Activated T-helper 2 cell treated with anti-CD3 and anti-CD28 coated beads, Interferon-gamma antibody, Interleukin-2, Interleukin-4, amounts not matched to agents 10 μg/mL and 5 μg/mL and 100 μg/mL, durations not matched to agents 14 hours and 24 hours and 36 hours (primary cell): ENCODE measurements at regions not wholly inside any gene's neighbourhood (a gene's known extent, or its start where the extent isn't known, plus 50 kb on each side); places are given as distances from the start of the nearest gene placed in this dataset.

Source experiments
- DNase-seq: peaks from one replicate; pipeline ENCODE4 v3.0.0; 2021; ENCODE audit warnings: low spot score
- H3K27ac Mint-ChIP-seq: one replicate; pipeline ENCODE4 v1.8.0; 2021; ENCODE audit warnings: mixed read lengths
- H3K27me3 Mint-ChIP-seq: one replicate; pipeline ENCODE4 v1.8.0; 2021; ENCODE audit warnings: low read depth, mixed read lengths
- H3K36me3 Mint-ChIP-seq: one replicate; pipeline ENCODE4 v1.8.0; 2021; ENCODE audit warnings: low read depth, mixed read lengths
- H3K4me1 Mint-ChIP-seq: one replicate; pipeline ENCODE4 v1.8.0; 2021; ENCODE audit warnings: low read depth, mixed read lengths
- H3K4me3 Mint-ChIP-seq: one replicate; pipeline ENCODE4 v1.8.0; 2021; ENCODE audit warnings: low read depth, mild to moderate bottlenecking, moderate library complexity, mixed read lengths
- H3K9me3 Mint-ChIP-seq: one replicate; pipeline ENCODE4 v1.8.0; 2021; ENCODE audit warnings: mixed read lengths
- intact Hi-C: fragments of 100-400 bp; cut with micrococcal nuclease; formaldehyde crosslinking; loops from one replicate; pipeline ENCODE4 v1.15.1; 2023

DNA sequence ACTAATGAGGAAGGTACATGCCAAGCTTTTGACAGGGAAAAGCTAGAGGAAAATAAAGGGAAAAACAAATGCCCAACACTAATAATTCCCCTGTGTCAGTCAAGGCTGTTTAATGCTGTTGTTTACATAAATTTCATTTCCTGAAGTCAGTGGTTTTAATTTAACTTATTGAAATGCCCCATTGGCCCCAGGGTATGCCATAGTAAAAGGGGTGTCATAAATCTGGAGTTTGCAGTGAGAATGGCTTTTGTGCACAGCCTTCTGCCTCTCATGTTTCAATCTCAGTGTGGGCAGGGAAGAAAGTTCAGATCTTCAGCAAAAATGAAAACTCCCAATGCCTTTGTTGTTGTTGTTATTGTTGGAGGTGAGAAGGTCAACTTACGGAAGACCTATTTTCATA, 550.1 kb upstream of the DCC start:
- H3K36me3 Mint-ChIP-seq, result no peaks in the 10 kb centered on the region
- no peak for DNase-seq
- H3K27ac Mint-ChIP-seq, result no peak overlapping the region
- no peaks in the 10 kb centered on the region for H3K4me1 Mint-ChIP-seq
- H3K4me3 Mint-ChIP-seq, result no peak overlapping the region
- no peaks in the 10 kb centered on the region for H3K27me3 Mint-ChIP-seq
- intact Hi-C loops, result no loop called here
- peaks cover 4% of the 10 kb centered on the region for H3K9me3 Mint-ChIP-seq

DNA sequence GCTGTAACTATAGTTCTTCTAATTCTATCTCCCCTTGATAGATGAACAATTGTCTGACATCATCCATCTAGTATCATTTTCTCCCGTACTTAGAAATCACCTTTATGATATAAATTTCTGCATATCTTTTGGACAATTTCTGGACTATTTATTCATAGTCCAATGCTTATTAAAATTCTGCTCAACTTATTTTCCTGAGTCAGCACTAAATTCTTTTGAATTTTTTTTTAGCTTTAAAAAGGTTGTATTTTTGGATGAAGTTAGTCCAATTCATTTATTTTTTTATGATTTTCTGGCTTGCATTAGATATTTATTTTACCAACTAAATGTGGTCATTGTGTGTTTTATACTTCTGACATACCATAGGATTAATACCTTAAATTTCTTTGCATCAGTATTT, 538.5 kb upstream of the DCC start:
- no peaks in the 10 kb centered on the region for H3K9me3 Mint-ChIP-seq
- no peak overlapping the region for H3K4me3 Mint-ChIP-seq
- H3K27me3 Mint-ChIP-seq, result no peaks in the 10 kb centered on the region
- no peak overlapping the region for H3K27ac Mint-ChIP-seq
- H3K36me3 Mint-ChIP-seq, result no peaks in the 10 kb centered on the region
- no peaks in the 10 kb centered on the region for H3K4me1 Mint-ChIP-seq
- intact Hi-C loops, result no loop called here
- DNase-seq, result no peak

GRCh38 chr18:51802569-51803428, 537.2 kb upstream of the DCC start:
- H3K4me3 Mint-ChIP-seq, result no peak overlapping the region
- no peaks in the 10 kb centered on the region for H3K27me3 Mint-ChIP-seq
- no peaks in the 10 kb centered on the region for H3K9me3 Mint-ChIP-seq
- H3K4me1 Mint-ChIP-seq, result no peaks in the 10 kb centered on the region
- H3K27ac Mint-ChIP-seq, result no peak overlapping the region
- no peaks in the 10 kb centered on the region for H3K36me3 Mint-ChIP-seq
- DNase-seq, result no peak
- intact Hi-C loops, result no loop called here

- Mint-ChIP-seq H3K27ac (no peak overlapping the region), H3K4me3 (no peak overlapping the region), H3K27me3 (no peaks in the 10 kb centered on the region), H3K36me3 (no peaks in the 10 kb centered on the region), H3K9me3 (no peaks in the 10 kb centered on the region), H3K4me1 (no peaks in the 10 kb centered on the region)
- intact Hi-C loops, result no loop called here
- DNase-seq, result no peak
Measured at GRCh38 chr18:51807336-51807735, 532.7 kb upstream of the DCC start.

DNA sequence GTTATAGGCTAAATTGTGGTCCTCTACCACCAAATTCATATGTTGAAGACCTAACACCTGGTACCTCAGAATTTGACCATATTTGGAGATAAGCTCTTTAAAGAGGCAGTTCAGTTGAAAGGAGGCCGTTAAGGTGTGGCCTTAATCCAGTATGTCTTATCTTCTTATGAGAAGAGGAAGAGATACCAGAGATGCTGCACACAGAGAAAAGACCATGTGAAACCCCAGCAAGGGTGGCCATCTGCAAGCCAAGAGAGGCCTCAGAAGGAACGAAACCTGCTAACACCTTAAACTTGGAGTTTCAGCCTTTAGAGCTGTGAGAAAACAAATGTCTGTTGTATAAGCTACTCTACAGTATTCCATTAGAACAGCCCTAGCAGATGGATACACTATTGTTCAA, 528.1 kb upstream of the DCC start:
- no peaks in the 10 kb centered on the region for H3K4me1 Mint-ChIP-seq
- no peak overlapping the region for H3K4me3 Mint-ChIP-seq
- H3K36me3 Mint-ChIP-seq, result no peaks in the 10 kb centered on the region
- H3K27ac Mint-ChIP-seq, result no peak overlapping the region
- no peaks in the 10 kb centered on the region for H3K9me3 Mint-ChIP-seq
- no peaks in the 10 kb centered on the region for H3K27me3 Mint-ChIP-seq
- intact Hi-C loops, result no loop called here
- no peak for DNase-seq

GRCh38 chr18:51813740-51814139, 526.3 kb upstream of the DCC start:
- no peak for DNase-seq
- no peaks in the 10 kb centered on the region for H3K36me3 Mint-ChIP-seq
- H3K4me3 Mint-ChIP-seq, result no peak overlapping the region
- intact Hi-C loops, result no loop called here
- no peak overlapping the region for H3K27ac Mint-ChIP-seq
- H3K9me3 Mint-ChIP-seq, result no peaks in the 10 kb centered on the region
- H3K27me3 Mint-ChIP-seq, result no peaks in the 10 kb centered on the region
- no peaks in the 10 kb centered on the region for H3K4me1 Mint-ChIP-seq

DNA sequence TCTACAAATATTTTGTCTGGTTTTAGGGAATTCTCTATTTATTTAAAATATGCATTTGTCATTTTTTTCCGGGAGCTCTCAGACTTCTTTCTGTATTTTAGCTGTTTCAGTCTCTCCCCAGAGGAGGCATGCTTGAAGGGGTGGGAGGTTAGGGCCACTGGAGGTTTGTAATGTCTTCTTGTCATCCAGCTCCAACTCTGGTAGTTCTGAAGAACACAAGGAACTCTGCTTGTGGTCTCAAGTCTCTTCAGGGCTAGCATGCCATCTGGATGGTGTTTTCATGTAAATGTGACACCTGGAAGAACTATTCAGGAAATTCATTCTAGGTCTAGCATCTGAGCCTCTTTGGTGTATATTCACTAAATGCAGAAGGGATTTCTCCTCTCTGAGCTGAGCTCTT, 518.4 kb upstream of the DCC start:
- Mint-ChIP-seq H3K27me3 (no peaks in the 10 kb centered on the region), H3K27ac (no peak overlapping the region), H3K4me1 (no peaks in the 10 kb centered on the region), H3K36me3 (no peaks in the 10 kb centered on the region), H3K9me3 (no peaks in the 10 kb centered on the region), H3K4me3 (no peak overlapping the region)
- no peak for DNase-seq
- intact Hi-C loops, result no loop called here

- intact Hi-C loops, result no loop called here
- Mint-ChIP-seq H3K4me1 (no peaks in the 10 kb centered on the region), H3K9me3 (peaks cover 6% of the 10 kb centered on the region), H3K4me3 (no peak overlapping the region), H3K36me3 (no peaks in the 10 kb centered on the region), H3K27me3 (no peaks in the 10 kb centered on the region), H3K27ac (no peak overlapping the region)
- DNase-seq, result no peak
Measured at GRCh38 chr18:51824746-51825145, 515.3 kb upstream of the DCC start.

GRCh38 chr18:51833850-51834249, 506.1 kb upstream of the DCC start:
- H3K27me3 Mint-ChIP-seq, result no peaks in the 10 kb centered on the region
- intact Hi-C loops, result no loop called here

DNA sequence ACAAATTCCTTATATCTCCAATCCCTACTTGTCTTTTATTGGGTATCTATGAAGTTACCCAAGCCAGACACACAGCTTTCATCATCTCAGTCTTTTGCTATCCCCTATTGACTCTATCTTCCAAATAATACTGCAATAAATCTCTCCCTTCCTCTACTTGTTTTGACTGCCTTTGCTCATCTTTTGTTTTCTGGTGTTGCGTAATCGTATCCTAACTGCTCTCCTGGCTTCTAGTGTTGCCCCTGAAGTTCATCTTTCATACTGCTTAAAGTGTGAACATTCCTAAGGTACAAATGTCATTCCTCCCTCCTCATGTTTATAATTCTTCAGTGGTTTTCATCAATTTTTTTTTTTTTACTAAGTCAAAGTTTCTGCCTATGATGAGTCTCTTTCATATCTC, 491.3 kb upstream of the DCC start:
- Mint-ChIP-seq H3K4me3 (no peak overlapping the region), H3K27me3 (no peaks in the 10 kb centered on the region), H3K9me3 (peaks cover 29% of the 10 kb centered on the region), H3K36me3 (no peaks in the 10 kb centered on the region), H3K27ac (no peak overlapping the region), H3K4me1 (no peaks in the 10 kb centered on the region)
- no peak for DNase-seq
- intact Hi-C loops, result no loop called here

More at GRCh38 chr18:51833850-51834249, 506.1 kb upstream of the DCC start:
- DNase-seq, result no peak
- Mint-ChIP-seq H3K4me3 (no peak overlapping the region), H3K9me3 (no peaks in the 10 kb centered on the region), H3K36me3 (no peaks in the 10 kb centered on the region), H3K27ac (no peak overlapping the region), H3K4me1 (no peaks in the 10 kb centered on the region)

DNA sequence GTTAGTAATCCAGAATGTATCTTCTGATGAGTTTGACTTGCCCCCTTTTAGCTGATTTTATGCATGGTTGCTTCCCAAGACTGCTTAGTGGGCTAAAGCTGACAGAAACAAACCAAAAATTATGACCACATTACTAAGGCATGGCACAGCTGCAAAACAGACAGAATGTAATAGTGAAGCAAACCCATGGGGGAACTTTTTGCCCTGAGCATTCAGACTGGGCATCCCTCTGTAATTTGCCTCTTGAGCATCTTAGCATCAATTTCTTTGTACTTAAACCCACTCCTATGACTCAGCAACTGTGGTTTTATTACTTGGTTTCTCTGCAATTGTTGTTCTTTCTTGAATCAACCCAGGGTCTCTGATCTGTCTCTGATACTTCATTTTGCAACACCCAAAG, 487.3 kb upstream of the DCC start:
- Mint-ChIP-seq H3K4me1 (no peaks in the 10 kb centered on the region), H3K36me3 (no peaks in the 10 kb centered on the region)
- intact Hi-C loops, result no loop called here

DNA sequence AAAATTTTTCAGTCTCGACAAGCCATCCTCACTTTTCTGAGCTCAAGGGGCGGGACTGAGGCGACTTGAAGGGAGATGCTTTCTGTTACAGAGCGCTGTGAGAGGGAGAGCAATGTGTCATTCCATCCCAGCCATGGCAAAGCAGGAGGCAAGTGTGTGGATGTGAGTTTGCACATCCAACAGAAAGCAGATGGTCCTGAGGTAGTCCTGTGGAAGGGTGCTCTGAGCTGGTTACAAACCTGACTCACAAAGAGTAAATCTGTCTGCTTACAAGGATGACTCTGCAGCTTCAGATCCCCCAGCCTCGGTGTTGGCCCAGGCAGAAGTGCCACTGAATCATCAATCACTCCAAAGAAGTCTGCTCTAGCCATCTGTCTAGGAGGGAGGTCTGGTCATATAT, 482.0 kb upstream of the DCC start:
- Mint-ChIP-seq H3K9me3 (peaks cover 7% of the 10 kb centered on the region), H3K27ac (no peak overlapping the region), H3K27me3 (no peaks in the 10 kb centered on the region), H3K4me3 (no peak overlapping the region), H3K4me1 (no peaks in the 10 kb centered on the region), H3K36me3 (no peaks in the 10 kb centered on the region)
- intact Hi-C loops, result no loop called here
- no peak for DNase-seq

More for the DNA sequence above, 487.3 kb upstream of the DCC start:
- no peak for DNase-seq
- H3K27me3 Mint-ChIP-seq, result no peaks in the 10 kb centered on the region
- no peak overlapping the region for H3K27ac Mint-ChIP-seq
- no peak overlapping the region for H3K4me3 Mint-ChIP-seq
- H3K9me3 Mint-ChIP-seq, result peaks cover 13% of the 10 kb centered on the region

GRCh38 chr18:51861046-51861445, 479.0 kb upstream of the DCC start:
- no peak for DNase-seq
- intact Hi-C loops, result no loop called here
- Mint-ChIP-seq H3K4me1 (no peaks in the 10 kb centered on the region), H3K9me3 (peaks cover 19% of the 10 kb centered on the region), H3K27me3 (no peaks in the 10 kb centered on the region), H3K27ac (no peak overlapping the region), H3K4me3 (no peak overlapping the region), H3K36me3 (no peaks in the 10 kb centered on the region)
